ENCODE measurements at regions not wholly inside any gene's neighbourhood (a gene's known extent, or its start where the extent isn't known, plus 50 kb on each side); places are given as distances from the start of the nearest gene placed in this dataset.

DNA sequence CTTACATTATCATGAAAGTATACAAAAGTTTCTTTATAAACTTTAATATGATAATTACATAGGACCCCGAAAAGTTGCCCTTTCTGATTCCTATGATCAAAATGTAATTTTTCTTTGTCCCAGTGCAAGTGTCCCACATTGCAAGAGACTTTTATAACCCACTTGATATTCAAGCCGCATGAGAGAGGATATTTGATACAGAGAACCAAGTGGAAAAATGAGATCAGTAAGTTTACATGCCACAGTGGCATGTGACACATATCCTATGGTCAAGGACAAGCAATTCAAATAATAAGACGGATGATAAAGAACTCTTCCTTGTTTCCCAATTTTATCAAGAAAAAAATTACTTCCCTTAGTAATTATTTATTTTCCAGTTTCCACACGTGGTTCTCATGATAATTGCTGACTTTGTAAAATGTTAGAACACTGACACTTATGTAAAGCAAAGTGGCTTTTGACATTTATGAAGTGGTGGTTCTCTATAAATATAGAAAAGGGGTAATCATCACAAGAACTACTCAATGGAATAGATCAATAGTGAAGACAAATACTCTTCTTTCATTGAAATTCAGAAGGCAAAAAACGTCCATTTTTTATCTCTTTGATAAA, 273.7 kb upstream of the NOCT start:
- no peak for DNase-seq
- H3K4me1 ChIP-seq: no peaks in the 10 kb centered on the region
- H3K36me3 ChIP-seq (replicated peaks in 1 of 2; ENCODE audit: insufficient read depth in 1 of 2, low read depth in 2 of 2): no peaks in the 10 kb centered on the region
- no peak for ATAC-seq
- H3K9me3 ChIP-seq: no peaks in the 10 kb centered on the region
- WGBS, 2 donors: 24 to 26% methylated on average over 5 of the region's 5 CpGs
- no peak for TF ChIP-seq POLR2A (IDR thresholded peaks at IDR 0.05)
- TF ChIP-seq, protein P1, sequence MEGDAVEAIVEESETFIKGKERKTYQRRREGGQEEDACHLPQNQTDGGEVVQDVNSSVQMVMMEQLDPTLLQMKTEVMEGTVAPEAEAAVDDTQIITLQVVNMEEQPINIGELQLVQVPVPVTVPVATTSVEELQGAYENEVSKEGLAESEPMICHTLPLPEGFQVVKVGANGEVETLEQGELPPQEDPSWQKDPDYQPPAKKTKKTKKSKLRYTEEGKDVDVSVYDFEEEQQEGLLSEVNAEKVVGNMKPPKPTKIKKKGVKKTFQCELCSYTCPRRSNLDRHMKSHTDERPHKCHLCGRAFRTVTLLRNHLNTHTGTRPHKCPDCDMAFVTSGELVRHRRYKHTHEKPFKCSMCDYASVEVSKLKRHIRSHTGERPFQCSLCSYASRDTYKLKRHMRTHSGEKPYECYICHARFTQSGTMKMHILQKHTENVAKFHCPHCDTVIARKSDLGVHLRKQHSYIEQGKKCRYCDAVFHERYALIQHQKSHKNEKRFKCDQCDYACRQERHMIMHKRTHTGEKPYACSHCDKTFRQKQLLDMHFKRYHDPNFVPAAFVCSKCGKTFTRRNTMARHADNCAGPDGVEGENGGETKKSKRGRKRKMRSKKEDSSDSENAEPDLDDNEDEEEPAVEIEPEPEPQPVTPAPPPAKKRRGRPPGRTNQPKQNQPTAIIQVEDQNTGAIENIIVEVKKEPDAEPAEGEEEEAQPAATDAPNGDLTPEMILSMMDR (IDR thresholded peaks at IDR 0.05): no peak
- H3K27me3 ChIP-seq: no peaks in the 10 kb centered on the region
- intact Hi-C loops (cut with DNase I): no loop called here
- no peak overlapping the region for H3K27ac ChIP-seq
- H3K4me3 ChIP-seq: no peak overlapping the region

DNA sequence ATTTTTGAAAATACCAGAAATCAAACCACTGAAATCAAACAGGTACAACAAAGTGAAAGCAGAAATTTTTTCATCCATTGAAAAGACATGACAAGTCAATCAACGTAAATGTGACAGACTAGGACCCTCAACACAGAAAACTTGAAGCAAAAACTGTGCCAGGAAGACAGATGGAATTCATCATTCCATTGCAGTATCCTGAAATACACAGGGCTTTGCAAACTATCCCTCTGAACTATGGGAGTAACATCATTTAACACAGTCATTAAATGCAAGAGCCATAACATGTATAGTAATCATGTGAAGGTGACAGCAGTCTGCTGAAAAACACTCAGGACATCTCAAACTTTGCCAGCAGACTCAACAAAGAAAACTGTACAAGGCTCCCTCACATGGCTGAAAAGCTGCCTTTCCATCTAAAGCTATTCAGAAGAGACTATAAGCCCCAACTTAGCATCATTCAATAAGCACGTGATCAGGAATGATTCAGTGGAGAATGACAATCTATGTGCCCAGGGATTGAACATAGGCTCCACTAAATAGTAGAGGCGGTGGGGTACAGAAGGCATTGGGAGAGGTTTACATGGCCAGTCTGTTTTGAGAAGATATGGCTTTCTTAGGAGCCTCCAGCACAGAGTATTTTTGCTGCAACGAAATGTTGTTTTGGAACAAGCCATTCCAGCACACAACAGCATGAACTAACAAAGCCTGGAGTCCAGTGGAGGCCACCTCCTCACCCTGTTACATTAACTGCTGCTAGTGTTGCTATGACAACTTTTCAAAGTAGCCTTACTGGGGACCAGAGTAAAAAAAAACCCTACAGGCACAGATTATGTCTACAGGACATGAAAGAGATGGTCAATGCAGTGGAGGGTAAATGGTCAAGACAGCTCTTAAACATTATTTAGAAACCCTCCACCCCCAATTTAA, 274.5 kb upstream of the NOCT start:
- ATAC-seq: no peak
- 62 to 72% methylated on average over 4 of the region's 4 CpGs for WGBS, 2 donors
- intact Hi-C loops (cut with DNase I): no loop called here

DNA sequence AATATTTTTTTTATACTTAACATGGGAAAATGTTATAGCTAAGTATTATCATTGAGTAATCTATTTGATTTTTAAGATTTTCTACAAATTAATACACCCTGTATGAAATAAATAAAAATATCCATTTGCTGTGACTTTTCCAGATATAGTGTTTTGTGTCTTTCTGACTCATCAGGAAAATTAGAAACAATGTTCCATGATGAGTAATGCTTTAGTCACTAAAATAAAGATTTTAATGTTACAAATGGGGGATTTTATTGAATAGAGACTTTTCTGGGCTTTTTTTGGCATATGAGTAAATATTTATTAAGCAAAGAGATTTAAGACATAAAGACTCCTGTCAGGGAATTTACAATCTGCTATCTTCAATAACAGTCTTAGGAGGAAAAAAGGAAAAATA, 279.2 kb upstream of the NOCT start:
- Histone ChIP-seq H3K4me3 (no peak overlapping the region), H3K27me3 (no peaks in the 10 kb centered on the region), H3K9me3 (no peaks in the 10 kb centered on the region), H3K4me1 (no peaks in the 10 kb centered on the region), H3K27ac (no peak overlapping the region), H3K36me3 (replicated peaks in 1 of 2; ENCODE audit: insufficient read depth in 1 of 2, low read depth in 2 of 2) (no peaks in the 10 kb centered on the region)
- ATAC-seq (no peak), DNase-seq (no peak)
- intact Hi-C loops (cut with DNase I): no loop called here
- TF ChIP-seq POLR2A (IDR thresholded peaks at IDR 0.05): no peak
- TF ChIP-seq, protein P1 (IDR thresholded peaks at IDR 0.05): no peak

More for the DNA sequence above, 274.5 kb upstream of the NOCT start:
- no peak overlapping the region for H3K4me3 ChIP-seq
- no peaks in the 10 kb centered on the region for H3K9me3 ChIP-seq
- H3K27me3 ChIP-seq: no peaks in the 10 kb centered on the region
- DNase-seq: no peak
- H3K36me3 ChIP-seq (replicated peaks in 1 of 2; ENCODE audit: insufficient read depth in 1 of 2, low read depth in 2 of 2): no peaks in the 10 kb centered on the region
- no peaks in the 10 kb centered on the region for H3K4me1 ChIP-seq
- no peak overlapping the region for H3K27ac ChIP-seq
- TF ChIP-seq, protein P1 (IDR thresholded peaks at IDR 0.05): no peak
- TF ChIP-seq POLR2A (IDR thresholded peaks at IDR 0.05): no peak

DNA sequence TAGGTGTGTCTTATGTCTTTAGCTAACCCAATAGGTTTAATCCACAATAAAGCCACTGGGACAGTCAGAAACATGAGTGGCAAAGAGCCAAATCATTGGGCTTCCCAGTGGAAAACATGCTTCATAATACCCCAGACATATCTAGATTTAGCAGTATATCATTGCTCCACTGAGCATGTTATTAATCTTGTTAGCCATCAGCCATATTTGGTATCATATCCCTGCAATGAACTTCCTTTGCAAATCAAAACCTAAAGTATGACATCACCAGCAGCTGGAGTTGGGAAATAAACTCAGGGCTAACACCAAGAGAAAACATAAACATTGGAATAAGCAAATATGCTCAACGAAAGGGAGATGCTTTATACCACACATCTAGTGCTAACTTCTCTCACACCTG, 280.8 kb upstream of the NOCT start:
- Histone ChIP-seq H3K36me3 (replicated peaks in 1 of 2; ENCODE audit: insufficient read depth in 1 of 2, low read depth in 2 of 2) (no peaks in the 10 kb centered on the region), H3K27ac (no peak overlapping the region), H3K9me3 (no peaks in the 10 kb centered on the region), H3K4me1 (no peaks in the 10 kb centered on the region), H3K27me3 (no peaks in the 10 kb centered on the region), H3K4me3 (no peak overlapping the region)
- TF ChIP-seq POLR2A (IDR thresholded peaks at IDR 0.05): no peak
- TF ChIP-seq, protein P1 (IDR thresholded peaks at IDR 0.05): no peak
- intact Hi-C loops (cut with DNase I): no loop called here
- DNase-seq (no peak), ATAC-seq (no peak)
- WGBS, 2 donors: 33 to 36% methylated on average over 1 of the region's 1 CpG
